ENCODE measurements at regions not wholly inside any gene's neighbourhood (a gene's known extent, or its start where the extent isn't known, plus 50 kb on each side); places are given as distances from the start of the nearest gene placed in this dataset.
"Not testable (repeated sequence)": the region's sequence is repeated elsewhere in the genome, so short reads cannot be mapped to it uniquely, and the experiment has no call there.

DNA sequence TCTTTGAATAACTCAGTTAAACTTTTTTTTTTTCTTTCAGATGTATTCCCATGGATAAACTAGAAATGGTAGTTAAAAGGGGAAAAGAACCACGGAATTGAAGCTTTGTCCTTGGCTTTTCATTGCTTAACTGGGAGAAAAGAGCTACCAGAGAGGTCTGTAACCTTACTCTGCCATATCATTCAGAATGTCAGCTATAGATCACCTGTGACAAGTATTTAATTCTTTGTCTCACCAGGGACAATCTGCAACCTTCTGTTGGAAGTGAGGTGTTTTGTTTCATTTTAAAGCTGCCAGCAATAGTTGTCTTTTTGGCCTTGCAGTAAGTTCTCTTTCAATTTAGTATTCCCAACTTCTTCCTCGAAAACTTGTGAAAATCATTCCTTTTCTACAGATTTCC, 618.4 kb downstream of the FRK start:
- no peaks in the 10 kb centered on the region for H3K4me1 Mint-ChIP-seq (ENCODE audit: unreplicated experiment)
- no peaks in the 10 kb centered on the region for H3K27me3 Mint-ChIP-seq (ENCODE audit: unreplicated experiment)
- DNase-seq (ENCODE audit: low spot score) = no peak
- no peaks in the 10 kb centered on the region for H3K9me3 Mint-ChIP-seq (ENCODE audit: unreplicated experiment)
- TF ChIP-seq, protein P1, sequence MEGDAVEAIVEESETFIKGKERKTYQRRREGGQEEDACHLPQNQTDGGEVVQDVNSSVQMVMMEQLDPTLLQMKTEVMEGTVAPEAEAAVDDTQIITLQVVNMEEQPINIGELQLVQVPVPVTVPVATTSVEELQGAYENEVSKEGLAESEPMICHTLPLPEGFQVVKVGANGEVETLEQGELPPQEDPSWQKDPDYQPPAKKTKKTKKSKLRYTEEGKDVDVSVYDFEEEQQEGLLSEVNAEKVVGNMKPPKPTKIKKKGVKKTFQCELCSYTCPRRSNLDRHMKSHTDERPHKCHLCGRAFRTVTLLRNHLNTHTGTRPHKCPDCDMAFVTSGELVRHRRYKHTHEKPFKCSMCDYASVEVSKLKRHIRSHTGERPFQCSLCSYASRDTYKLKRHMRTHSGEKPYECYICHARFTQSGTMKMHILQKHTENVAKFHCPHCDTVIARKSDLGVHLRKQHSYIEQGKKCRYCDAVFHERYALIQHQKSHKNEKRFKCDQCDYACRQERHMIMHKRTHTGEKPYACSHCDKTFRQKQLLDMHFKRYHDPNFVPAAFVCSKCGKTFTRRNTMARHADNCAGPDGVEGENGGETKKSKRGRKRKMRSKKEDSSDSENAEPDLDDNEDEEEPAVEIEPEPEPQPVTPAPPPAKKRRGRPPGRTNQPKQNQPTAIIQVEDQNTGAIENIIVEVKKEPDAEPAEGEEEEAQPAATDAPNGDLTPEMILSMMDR (IDR thresholded peaks at IDR 0.05; ENCODE audit: unreplicated experiment) = no peak
- no peaks in the 10 kb centered on the region for H3K36me3 Mint-ChIP-seq (ENCODE audit: low read depth, unreplicated experiment)
- H3K4me3 Mint-ChIP-seq (ENCODE audit: unreplicated experiment) = no peak overlapping the region
- H3K27ac Mint-ChIP-seq (ENCODE audit: unreplicated experiment) = no peak overlapping the region

DNA sequence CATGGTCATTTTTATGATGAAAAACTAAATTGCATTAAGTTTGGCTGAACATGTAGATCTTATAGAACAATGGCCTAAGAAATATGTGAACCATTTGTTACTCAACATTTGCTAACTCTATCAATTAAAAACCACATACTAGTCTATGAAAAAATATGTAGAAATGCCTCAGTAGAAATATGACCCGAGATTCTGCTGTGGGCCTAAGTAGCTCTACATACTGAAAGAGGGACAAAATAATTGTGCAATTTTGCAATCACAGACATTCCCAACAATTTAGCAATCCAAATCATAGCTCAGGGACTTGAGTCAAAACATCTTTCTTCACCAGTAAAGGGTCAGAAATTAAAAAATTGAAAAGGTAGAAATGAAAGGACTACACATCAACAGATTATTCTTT, 619.0 kb downstream of the FRK start:
- TF ChIP-seq, protein P1 (IDR thresholded peaks at IDR 0.05; ENCODE audit: unreplicated experiment) = no peak
- Mint-ChIP-seq H3K27ac (ENCODE audit: unreplicated experiment) (no peak overlapping the region), H3K27me3 (ENCODE audit: unreplicated experiment) (no peaks in the 10 kb centered on the region), H3K9me3 (ENCODE audit: unreplicated experiment) (no peaks in the 10 kb centered on the region), H3K36me3 (ENCODE audit: low read depth, unreplicated experiment) (no peaks in the 10 kb centered on the region), H3K4me3 (ENCODE audit: unreplicated experiment) (no peak overlapping the region), H3K4me1 (ENCODE audit: unreplicated experiment) (no peaks in the 10 kb centered on the region)
- DNase-seq (ENCODE audit: low spot score) = no peak

DNA sequence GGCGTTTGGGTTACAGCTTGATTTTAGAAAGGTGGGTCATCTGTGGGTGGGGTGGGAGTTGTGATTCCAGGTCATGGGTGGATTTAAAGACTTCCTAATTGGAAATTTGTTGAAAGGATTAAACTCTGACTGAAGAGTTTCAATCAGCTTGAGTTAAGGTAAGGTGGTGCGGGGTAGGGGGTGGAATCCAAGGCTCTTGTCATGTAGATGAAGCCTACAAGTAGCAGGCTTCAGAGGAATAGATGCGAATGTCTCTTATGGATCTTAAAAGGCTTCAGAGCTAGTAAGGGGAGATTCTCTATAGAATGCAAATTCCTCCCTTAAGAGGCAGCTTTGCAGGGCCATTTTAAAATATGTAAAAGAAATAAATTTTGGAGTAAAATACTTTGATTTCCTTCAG, 645.3 kb downstream of the FRK start:
- Mint-ChIP-seq H3K4me3 (ENCODE audit: unreplicated experiment) (no peak overlapping the region), H3K9me3 (ENCODE audit: unreplicated experiment) (no peaks in the 10 kb centered on the region), H3K36me3 (ENCODE audit: low read depth, unreplicated experiment) (no peaks in the 10 kb centered on the region), H3K27ac (ENCODE audit: unreplicated experiment) (no peak overlapping the region), H3K4me1 (ENCODE audit: unreplicated experiment) (no peaks in the 10 kb centered on the region), H3K27me3 (ENCODE audit: unreplicated experiment) (peaks cover 1% of the 10 kb centered on the region)
- TF ChIP-seq, protein P1 (IDR thresholded peaks at IDR 0.05; ENCODE audit: unreplicated experiment) = no peak
- DNase-seq (ENCODE audit: low spot score) = no peak

DNA sequence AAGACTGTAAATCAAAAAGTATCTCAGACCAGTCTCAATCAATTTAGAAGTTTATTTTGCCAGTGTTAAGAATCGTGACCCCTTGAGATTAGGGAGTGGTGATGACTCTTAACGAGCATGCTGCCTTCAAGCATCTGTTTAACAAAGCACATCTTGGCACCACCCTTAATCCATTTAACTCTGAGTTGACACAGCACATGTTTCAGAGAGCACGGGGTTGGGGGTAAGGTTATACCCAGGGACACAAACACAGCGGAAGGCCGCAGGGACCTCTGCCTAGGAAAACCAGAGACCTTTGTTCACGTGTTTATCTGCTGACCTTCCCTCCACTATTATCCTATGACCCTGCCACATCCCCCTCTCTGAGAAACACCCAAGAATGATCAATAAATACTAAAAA, 645.8 kb downstream of the FRK start:
- H3K36me3 Mint-ChIP-seq (ENCODE audit: low read depth, unreplicated experiment); H3K4me1 Mint-ChIP-seq (ENCODE audit: unreplicated experiment); H3K4me3 Mint-ChIP-seq (ENCODE audit: unreplicated experiment); DNase-seq (ENCODE audit: low spot score); H3K27me3 Mint-ChIP-seq (ENCODE audit: unreplicated experiment); H3K9me3 Mint-ChIP-seq (ENCODE audit: unreplicated experiment); H3K27ac Mint-ChIP-seq (ENCODE audit: unreplicated experiment): not testable (repeated sequence)

DNA sequence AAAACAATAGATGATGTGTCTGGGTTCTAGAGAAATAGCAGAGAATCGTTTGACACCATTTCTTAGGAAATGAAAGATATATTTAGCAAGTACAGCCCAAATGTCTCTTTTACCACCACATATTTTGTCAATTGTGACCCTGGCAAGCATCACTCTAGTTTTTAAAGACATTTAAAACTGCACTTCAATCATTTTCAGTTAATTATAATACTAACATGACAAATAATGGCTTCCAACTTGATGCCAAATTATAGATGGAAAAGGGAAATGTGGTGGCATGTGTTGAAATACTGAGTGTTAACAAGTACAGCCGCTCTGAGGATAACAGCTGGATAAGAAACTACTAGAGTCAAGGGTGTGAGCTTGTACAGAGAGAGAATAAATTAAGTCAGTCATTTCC, 648.9 kb downstream of the FRK start:
- Mint-ChIP-seq H3K9me3 (ENCODE audit: unreplicated experiment) (no peaks in the 10 kb centered on the region), H3K27ac (ENCODE audit: unreplicated experiment) (no peak overlapping the region), H3K4me1 (ENCODE audit: unreplicated experiment) (no peaks in the 10 kb centered on the region), H3K36me3 (ENCODE audit: low read depth, unreplicated experiment) (no peaks in the 10 kb centered on the region), H3K4me3 (ENCODE audit: unreplicated experiment) (no peak overlapping the region), H3K27me3 (ENCODE audit: unreplicated experiment) (no peaks in the 10 kb centered on the region)
- DNase-seq (ENCODE audit: low spot score) = no peak
- TF ChIP-seq, protein P1 (IDR thresholded peaks at IDR 0.05; ENCODE audit: unreplicated experiment) = no peak

DNA sequence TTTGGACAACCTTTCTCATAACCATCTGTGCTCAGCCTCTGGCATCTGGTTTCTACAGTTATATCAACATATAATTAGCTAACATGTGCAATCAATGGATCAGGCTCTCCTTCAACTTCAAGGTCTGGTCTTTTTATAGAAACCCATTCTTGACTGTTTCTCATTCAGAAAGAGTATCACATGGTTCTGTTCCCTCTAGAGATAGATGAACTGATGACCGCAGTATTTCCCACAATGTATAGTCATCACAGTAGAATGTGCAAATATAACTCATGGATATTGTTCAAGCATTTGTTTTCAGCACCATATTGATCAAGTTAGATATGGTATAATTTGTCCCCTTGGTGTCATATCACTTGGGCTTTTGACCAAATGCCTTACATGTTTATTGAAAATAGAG, 656.2 kb downstream of the FRK start:
- Mint-ChIP-seq H3K9me3 (ENCODE audit: unreplicated experiment) (peaks cover 5% of the 10 kb centered on the region), H3K27me3 (ENCODE audit: unreplicated experiment) (no peaks in the 10 kb centered on the region), H3K4me3 (ENCODE audit: unreplicated experiment) (no peak overlapping the region), H3K36me3 (ENCODE audit: low read depth, unreplicated experiment) (no peaks in the 10 kb centered on the region), H3K27ac (ENCODE audit: unreplicated experiment) (no peak overlapping the region), H3K4me1 (ENCODE audit: unreplicated experiment) (no peaks in the 10 kb centered on the region)
- no peak for DNase-seq (ENCODE audit: low spot score)
- TF ChIP-seq, protein P1 (IDR thresholded peaks at IDR 0.05; ENCODE audit: unreplicated experiment) = no peak

Data from endothelial cell (in vitro differentiated cells).